ENCODE measurements at regions not wholly inside any gene's neighbourhood (a gene's known extent, or its start where the extent isn't known, plus 50 kb on each side); places are given as distances from the start of the nearest gene placed in this dataset.

DNA sequence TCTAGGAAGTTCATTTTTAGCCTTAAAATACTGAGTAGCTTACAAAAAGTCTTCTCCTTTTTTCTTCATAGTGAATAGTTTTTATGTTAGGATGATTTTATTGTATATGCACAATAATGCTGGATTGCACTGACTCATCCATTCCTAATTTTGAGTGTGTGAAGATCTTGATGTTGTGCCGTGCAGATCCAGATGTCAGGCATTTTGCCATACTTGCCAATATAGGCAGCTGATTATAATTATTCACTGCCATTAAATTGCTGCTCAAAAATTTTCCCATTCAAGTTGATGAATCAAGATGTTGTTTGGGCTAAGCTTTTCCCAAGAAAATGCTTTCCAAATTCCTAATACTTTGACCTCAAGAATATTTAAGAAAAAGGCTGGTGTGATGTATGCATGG, 218.3 kb downstream of the AHR start:
- CTCF ChIA-PET, result no interaction called here
- H3K27me3 ChIP-seq (ENCODE audit: control insufficient read depth, insufficient read depth, low read length), result no peaks in the 10 kb centered on the region
- POLR2A ChIA-PET, result no interaction called here

DNA sequence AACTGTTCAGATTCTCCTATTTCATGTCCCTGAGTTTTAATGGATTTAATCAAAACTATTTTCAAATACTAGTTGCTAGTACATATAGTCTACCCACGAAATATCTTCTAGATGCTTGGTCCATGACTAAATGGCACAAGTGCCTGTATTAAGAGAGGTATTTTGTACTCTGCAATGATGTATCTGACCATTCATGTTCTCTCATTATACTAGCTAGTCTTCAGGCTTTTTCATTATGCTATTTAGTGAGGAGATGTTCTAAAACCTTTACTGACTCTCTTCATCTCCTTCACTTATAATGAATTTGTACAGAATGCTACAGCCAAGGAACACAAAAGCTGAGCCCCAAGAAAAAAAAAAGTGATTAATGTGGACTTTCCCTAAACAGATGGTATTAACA, 222.5 kb downstream of the AHR start:
- H3K9me3 ChIP-seq (ENCODE audit: control insufficient read depth, insufficient read depth, low read length), result no peaks in the 10 kb centered on the region
- no peaks in the 10 kb centered on the region for H3K27me3 ChIP-seq (ENCODE audit: control insufficient read depth, insufficient read depth, low read length)
- DNase-seq (ENCODE audit: low read depth, low spot score), result no peak
- ChIA-PET POLR2A (interaction anchor here (0.7 to 1.3 kb wide), 2 partner anchors 151 to 448 kb away, joined by 3 to 4 read pairs; no protein-coding TSS in a partner anchor), CTCF (interaction anchor here (1.0 kb wide), 1 partner anchor 538 kb away, joined by 3 read pairs; no protein-coding TSS in a partner anchor)
- H3K4me3 ChIP-seq (ENCODE audit: low read depth, low read length), result no peak overlapping the region
- TF ChIP-seq CTCF (IDR thresholded peaks at IDR 0.05; ENCODE audit: low read depth, low read length), result no peak
- no peak overlapping the region for H3K27ac ChIP-seq (ENCODE audit: low read depth, low read length)

More for the DNA sequence above, 218.3 kb downstream of the AHR start:
- no peak overlapping the region for H3K27ac ChIP-seq (ENCODE audit: low read depth, low read length)
- no peak for DNase-seq (ENCODE audit: low read depth, low spot score)
- H3K4me3 ChIP-seq (ENCODE audit: low read depth, low read length), result no peak overlapping the region
- no peak for TF ChIP-seq CTCF (IDR thresholded peaks at IDR 0.05; ENCODE audit: low read depth, low read length)
- H3K9me3 ChIP-seq (ENCODE audit: control insufficient read depth, insufficient read depth, low read length), result no peaks in the 10 kb centered on the region

- TF ChIP-seq CTCF (IDR thresholded peaks at IDR 0.05; ENCODE audit: low read depth, low read length), result no peak
- H3K27ac ChIP-seq (ENCODE audit: low read depth, low read length), result no peak overlapping the region
- ChIA-PET CTCF (interaction anchor here (1.0 kb wide), 1 partner anchor 539 kb away, joined by 3 read pairs; no protein-coding TSS in a partner anchor), POLR2A (interaction anchor here (0.7 to 1.3 kb wide), 2 partner anchors 151 to 448 kb away, joined by 3 to 4 read pairs; no protein-coding TSS in a partner anchor)
- H3K4me3 ChIP-seq (ENCODE audit: low read depth, low read length), result no peak overlapping the region
- no peaks in the 10 kb centered on the region for H3K27me3 ChIP-seq (ENCODE audit: control insufficient read depth, insufficient read depth, low read length)
- no peak for DNase-seq (ENCODE audit: low read depth, low spot score)
- H3K9me3 ChIP-seq (ENCODE audit: control insufficient read depth, insufficient read depth, low read length), result no peaks in the 10 kb centered on the region
Measured at GRCh38 chr7:17521437-17521836, 223.0 kb downstream of the AHR start.

DNA sequence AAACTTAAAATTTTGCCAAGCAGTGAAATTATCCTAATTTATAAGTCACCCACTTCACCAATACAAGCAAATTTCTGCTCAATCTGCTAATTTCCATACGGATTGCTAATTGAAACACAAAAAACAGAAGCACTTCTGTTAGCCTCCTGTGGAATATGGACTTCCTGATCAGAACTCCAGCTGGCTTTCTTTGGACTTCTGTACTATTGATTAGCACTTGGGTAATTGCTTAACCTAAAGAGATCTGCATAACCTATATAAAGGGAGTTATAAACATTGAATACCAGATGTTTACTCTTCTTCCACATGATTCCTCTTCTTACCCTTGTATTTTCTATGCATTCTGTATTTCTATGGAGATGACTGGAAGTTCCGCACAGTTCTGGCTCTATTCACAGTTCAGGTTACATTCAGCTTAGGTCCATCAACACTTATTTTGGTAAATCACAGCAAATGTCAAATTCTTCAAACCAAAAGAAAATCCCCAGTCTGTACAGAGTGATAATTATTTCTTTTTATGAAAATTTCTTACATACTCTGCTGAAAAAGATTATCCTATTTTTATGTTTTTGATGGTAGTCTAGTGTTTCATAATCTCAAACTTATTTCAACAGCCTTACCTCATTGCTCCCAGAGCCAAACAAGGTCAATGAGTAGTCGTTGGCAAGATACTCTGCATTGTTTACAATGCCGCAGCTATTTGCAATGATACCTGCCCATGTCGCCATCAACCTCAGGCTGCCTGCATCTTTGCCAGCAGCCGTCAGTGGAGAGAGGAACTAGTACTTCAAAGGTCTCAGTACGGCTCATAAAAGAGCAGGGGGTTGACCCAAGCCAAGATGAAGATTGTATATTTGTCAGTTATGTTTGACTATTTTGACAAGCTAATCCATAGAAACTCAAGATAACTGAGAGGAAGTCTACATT, 225.6 kb downstream of the AHR start:
- Histone ChIP-seq H3K27me3 (ENCODE audit: control insufficient read depth, insufficient read depth, low read length) (no peaks in the 10 kb centered on the region), H3K9me3 (ENCODE audit: control insufficient read depth, insufficient read depth, low read length) (no peaks in the 10 kb centered on the region), H3K4me3 (ENCODE audit: low read depth, low read length) (no peak overlapping the region), H3K27ac (ENCODE audit: low read depth, low read length) (no peak overlapping the region)
- CTCF ChIA-PET, result no interaction called here
- no peak for TF ChIP-seq CTCF (IDR thresholded peaks at IDR 0.05; ENCODE audit: low read depth, low read length)
- no peak for DNase-seq (ENCODE audit: low read depth, low spot score)
- POLR2A ChIA-PET, result interaction anchor here (1.6 kb wide), 1 partner anchor 128 kb away, joined by 3 read pairs; no protein-coding TSS in a partner anchor

GRCh38 chr7:17524746-17525145, 226.3 kb downstream of the AHR start:
- no peak overlapping the region for H3K27ac ChIP-seq (ENCODE audit: low read depth, low read length)
- DNase-seq (ENCODE audit: low read depth, low spot score), result no peak
- no peaks in the 10 kb centered on the region for H3K27me3 ChIP-seq (ENCODE audit: control insufficient read depth, insufficient read depth, low read length)
- ChIA-PET CTCF (no interaction called here), POLR2A (interaction anchor here (1.6 kb wide), 1 partner anchor 127 kb away, joined by 3 read pairs; no protein-coding TSS in a partner anchor)
- H3K9me3 ChIP-seq (ENCODE audit: control insufficient read depth, insufficient read depth, low read length), result no peaks in the 10 kb centered on the region
- H3K4me3 ChIP-seq (ENCODE audit: low read depth, low read length), result no peak overlapping the region
- no peak for TF ChIP-seq CTCF (IDR thresholded peaks at IDR 0.05; ENCODE audit: low read depth, low read length)
